SU-DHL-6 (cell line): ENCODE measurements at regions not wholly inside any gene's neighbourhood (a gene's known extent, or its start where the extent isn't known, plus 50 kb on each side); places are given as distances from the start of the nearest gene placed in this dataset.

ENCODE experiments used
- CTCF ChIP-seq: fragments of 200-600 bp; sonication (generic); IDR thresholded peaks from one replicate; pipeline ENCODE4 v1.5.1; 2017; ENCODE audit warnings: antibody characterized with exemption, mild to moderate bottlenecking, low read length, moderate library complexity; ENCODE audit not compliant: insufficient read depth, poor library complexity, severe bottlenecking
- EZH2phosphoT487 ChIP-seq: fragments of 200-600 bp; sonication (generic), shearing (Covaris generic); conservative IDR thresholded peaks from 2 replicates; pipeline ENCODE4 v1.6.1; 2018; ENCODE audit warnings: mild to moderate bottlenecking, antibody characterized with exemption, low read length, moderate library complexity, mixed read lengths

DNA sequence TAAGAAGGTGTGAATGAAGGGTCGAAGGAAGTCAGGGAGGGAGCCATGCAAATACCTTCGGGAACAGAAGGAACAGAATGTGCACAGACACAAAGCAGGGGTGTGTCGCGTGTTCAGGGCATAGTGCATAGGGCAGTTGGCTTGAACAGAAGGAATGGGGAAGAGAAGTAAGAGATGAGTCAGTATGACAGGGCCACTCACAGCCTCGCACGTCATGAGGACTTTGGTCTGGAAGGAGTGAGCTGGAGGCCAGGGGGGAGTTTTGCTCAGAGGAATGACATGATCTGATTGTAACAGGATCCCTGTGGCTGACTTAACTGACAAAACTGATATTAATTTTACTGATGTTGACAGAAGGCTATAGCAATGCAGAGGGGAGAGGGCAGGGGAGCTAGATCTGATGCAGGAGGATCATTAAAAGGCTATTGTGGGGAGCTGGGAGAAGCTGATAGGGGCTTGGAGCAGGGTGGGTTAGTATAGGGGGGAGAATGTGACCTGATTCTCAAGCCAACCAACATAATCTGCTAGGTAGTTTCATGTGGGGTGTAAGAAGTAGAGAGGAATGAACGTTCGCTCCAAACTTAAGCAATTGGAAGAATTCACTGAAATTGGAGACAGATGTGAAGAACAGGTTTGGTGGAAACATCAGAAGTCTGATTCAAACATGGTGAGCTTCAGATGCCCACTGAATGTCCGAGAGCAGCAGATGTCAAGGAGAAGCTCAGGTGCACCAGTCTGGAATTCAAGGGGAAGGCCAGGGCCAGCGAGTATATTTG lies 60.4 kb upstream of the COPS8 start:
- TF ChIP-seq CTCF (no peak), EZH2phosphoT487 (no peak)
